GM12864 (cell line): ENCODE measurements at regions not wholly inside any gene's neighbourhood (a gene's known extent, or its start where the extent isn't known, plus 50 kb on each side); places are given as distances from the start of the nearest gene placed in this dataset.

Source experiments
- DNase-seq: peaks from one replicate; pipeline ENCODE4 v3.0.0-alpha.2; 2011; ENCODE audit warnings: low read depth
- H3K4me3 ChIP-seq: 2 replicates; pipeline ENCODE4 v1.5.1; 2011; ENCODE audit warnings: mild to moderate bottlenecking, low read depth, low read length, control low read depth
- CTCF ChIP-seq: IDR thresholded peaks from 2 replicates; pipeline ENCODE4 v1.5.1; 2011; ENCODE audit warnings: low read depth, mild to moderate bottlenecking, moderate library complexity, low read length, control low read depth, inconsistent platforms; ENCODE audit errors: missing control alignments

GRCh38 chr4:145414226-145414625 lies 67.4 kb upstream of the SMAD1 start:
- H3K4me3 ChIP-seq: no peak overlapping the region
- no peak for DNase-seq
- no peak for TF ChIP-seq CTCF

GRCh38 chr4:145406970-145407369 lies 74.7 kb upstream of the SMAD1 start:
- DNase-seq: no peak
- no peak for TF ChIP-seq CTCF
- H3K4me3 ChIP-seq: no peak overlapping the region

- TF ChIP-seq CTCF: no peak
- no peak overlapping the region for H3K4me3 ChIP-seq
- no peak for DNase-seq
Measured at GRCh38 chr4:145404761-145405160, 76.9 kb upstream of the SMAD1 start.

- no peak overlapping the region for H3K4me3 ChIP-seq
- DNase-seq: no peak
- TF ChIP-seq CTCF: no peak
Measured at GRCh38 chr4:145396581-145396980, 85.1 kb upstream of the SMAD1 start.

GRCh38 chr4:145390571-145390970 lies 91.1 kb upstream of the SMAD1 start:
- H3K4me3 ChIP-seq: no peak overlapping the region
- TF ChIP-seq CTCF: no peak

GRCh38 chr4:145389550-145389949 lies 92.1 kb upstream of the SMAD1 start:
- DNase-seq: no peak
- no peak for TF ChIP-seq CTCF
- H3K4me3 ChIP-seq: no peak overlapping the region

More at GRCh38 chr4:145390571-145390970, 91.1 kb upstream of the SMAD1 start:
- no peak for DNase-seq

- no peak overlapping the region for H3K4me3 ChIP-seq
- DNase-seq: no peak
- TF ChIP-seq CTCF: no peak
Measured at GRCh38 chr4:145388043-145388442, 93.6 kb upstream of the SMAD1 start.
